ENCODE measurements at regions not wholly inside any gene's neighbourhood (a gene's known extent, or its start where the extent isn't known, plus 50 kb on each side); places are given as distances from the start of the nearest gene placed in this dataset.

DNA sequence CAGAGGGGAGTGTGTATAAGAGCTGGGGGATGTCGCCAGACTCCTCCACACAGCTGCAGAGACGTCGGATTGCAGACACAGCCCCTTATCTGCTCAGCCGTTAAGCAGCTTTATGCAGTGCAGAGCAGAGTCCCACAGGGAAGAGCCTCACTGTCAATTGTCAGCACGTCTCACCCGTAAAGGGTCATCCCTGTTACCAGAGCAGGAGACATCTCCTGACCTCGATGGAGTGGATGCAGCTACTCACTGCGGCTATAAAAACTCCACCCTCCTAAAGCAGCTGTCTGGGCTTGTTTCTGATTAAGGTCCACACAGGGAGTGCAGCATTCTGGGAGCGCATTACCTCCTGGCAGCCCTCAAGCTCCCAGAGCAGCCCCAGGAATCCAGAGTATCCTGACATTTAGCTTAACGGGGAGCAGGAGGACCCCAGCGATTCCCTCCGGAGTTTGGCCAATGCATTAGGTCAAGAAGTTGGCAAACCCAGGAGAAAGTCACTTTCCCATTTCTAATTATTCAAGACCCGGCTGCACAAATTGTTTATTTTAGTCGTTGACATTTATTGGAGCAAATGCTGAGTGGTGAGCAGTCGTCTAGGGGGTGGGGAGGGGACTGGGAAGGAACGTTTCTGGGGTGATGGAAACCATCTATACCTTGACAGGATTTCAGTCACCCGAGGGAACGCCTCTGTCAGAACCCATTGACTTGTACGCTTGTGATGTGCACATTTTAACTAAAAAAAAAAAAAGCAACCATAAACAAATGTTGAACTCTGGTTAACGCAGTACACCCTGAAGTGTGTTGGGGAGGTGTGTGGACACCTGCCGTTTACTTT is 100.0 kb upstream of the ZNF469 start:
- no peak for DNase-seq (ENCODE audit: extremely low read depth in 1 of 2, low read depth in 1 of 2)

DNA sequence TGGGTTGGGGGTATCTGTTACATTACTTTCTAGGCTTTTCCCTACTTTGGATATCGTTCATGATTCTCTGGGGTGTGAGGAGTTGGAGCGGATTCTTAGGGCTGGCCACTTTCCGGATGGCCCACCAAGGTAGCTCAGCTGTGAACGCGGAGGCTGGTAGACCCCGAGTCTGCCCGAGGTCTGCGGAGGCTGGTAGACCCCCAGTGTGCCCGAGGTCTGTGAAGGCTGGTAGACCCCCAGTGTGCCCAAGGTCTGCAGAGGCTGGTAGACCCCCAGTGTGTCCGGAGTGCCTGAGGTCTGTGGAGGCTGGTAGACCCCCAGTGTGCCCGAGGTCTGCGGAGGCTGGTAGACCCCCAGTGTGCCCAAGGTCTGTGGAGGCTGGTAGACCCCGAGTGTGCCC is 99.2 kb upstream of the ZNF469 start:
- no peak for DNase-seq (ENCODE audit: extremely low read depth in 1 of 2, low read depth in 1 of 2)

DNA sequence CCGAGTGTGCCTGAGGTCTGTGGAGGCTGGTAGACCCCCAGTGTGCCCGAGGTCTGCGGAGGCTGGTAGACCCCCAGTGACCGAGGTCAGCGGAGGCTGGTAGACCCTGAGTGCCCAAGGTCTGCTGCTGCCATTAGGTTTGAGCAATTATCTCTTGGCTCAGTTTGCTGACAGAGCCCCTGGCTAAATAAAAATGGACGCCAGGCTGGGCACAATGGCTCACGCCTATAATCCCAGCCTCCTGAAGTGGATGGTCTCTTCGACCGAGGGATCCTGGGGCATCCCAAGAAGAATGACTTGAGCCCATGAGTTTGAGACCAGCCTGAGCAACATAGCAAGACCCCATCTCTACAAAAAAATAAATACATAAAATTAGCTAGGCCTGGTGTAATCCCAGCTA is 98.7 kb upstream of the ZNF469 start:
- no peak for DNase-seq (ENCODE audit: extremely low read depth in 1 of 2, low read depth in 1 of 2)

DNA sequence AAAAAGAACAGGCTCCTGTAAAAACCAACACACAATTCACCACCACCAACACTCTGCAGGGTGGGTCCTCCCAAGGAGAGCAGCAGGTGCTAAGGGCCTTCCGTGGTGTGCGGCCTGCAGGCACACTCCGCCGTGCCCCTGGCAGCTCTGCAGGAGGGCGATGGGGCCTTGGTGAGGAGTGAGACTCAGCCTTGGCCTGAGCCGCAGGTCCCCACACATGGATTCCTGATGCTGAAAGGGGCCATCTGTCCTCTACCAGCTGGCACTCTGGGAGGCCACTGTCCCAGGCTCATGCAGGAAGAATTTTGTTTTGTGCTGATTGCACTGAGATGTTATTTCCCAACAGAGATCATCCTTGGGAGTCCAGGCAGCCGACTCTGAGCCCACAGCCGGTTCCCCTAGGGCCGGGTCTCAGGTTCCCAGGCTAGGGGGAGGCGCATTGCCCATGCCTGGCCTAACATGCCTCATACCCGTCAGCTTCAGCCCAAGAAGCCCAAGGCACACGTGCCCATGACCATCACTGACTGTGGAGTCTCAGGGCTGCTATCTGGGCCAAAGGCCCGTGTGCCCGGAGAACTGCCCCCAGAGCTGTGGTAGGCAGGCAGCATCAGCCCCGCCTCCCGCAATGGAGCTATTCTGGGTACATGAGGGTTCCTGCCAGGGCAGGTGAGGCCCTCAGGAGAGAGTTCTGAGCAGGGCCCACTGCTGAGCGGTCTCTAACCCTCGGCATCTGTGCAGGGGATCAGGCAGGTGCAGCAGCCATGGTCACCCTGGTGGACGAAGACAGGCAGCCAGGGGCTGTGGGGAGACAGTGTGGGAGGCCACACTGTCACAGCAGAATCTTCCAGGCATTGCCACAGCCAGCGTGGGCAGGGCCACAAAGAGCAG is 97.9 kb upstream of the ZNF469 start:
- DNase-seq (ENCODE audit: extremely low read depth in 1 of 2, low read depth in 1 of 2), result no peak

DNA sequence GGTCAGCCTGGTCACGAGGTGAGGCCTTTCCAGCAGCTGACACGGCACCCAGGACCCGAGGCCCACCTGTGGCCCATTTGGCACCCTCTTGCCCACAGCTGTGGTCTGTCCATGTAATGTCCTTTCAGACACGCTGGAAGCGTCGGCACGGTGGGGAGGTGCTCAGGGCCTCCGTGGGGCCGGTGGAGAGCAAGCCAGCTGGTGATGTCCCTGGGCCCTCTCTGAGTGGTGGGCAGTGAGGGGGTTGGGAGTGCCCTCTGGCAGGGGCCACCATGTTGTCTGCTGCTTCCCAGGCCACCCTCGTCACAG is 97.3 kb upstream of the ZNF469 start:
- no peak for DNase-seq (ENCODE audit: extremely low read depth in 1 of 2, low read depth in 1 of 2)

DNA sequence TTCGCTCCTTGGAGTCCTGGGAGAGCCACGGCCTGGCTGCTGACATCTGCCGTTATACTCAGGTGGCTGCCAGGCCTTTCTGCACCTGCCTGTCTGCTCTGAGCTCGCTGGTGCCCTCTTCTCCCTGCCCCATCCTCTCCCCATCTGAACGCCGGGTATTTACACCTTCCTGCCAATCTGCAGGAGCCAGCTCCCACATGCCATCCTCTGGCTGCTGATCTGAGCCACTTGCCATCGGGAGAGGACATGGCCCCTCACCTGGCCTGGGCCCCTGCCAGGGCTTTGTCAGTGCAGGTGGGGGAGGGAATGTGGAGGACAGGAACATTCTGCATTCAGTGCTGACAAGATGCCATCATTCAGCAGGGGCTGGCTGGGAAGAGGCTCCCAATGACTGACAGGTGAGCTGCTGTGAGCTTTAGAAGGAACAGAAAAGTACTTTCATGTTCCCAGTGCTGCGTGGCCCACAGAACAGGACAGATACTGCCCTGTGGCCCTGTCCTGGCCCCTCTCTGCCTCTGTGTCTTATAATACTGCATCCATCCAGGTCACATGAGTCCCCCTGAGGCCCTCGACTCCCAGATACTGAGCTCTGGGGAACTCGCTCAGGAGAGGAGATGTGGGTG is 96.3 kb upstream of the ZNF469 start:
- DNase-seq (ENCODE audit: extremely low read depth in 1 of 2, low read depth in 1 of 2), result no peak

DNA sequence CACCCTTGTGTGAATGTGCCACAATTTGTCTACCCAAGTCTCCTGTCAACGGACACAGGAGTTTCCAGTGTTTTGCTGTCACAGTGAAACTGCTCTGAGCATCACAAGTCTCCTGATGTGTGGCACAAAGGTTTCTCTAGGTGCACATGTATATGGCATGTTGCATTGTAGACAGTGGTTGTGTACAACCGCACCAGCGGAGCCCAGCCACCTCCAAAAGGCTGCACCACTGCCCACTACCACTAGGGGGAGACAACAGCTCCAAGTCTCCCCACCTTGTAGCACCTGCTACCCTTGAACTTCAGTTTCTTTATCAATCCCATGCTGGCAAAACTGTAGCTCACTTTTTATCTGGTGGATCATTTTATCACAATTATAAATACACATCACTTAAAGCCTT is 95.5 kb upstream of the ZNF469 start:
- DNase-seq (ENCODE audit: extremely low read depth in 1 of 2, low read depth in 1 of 2), result no peak

DNA sequence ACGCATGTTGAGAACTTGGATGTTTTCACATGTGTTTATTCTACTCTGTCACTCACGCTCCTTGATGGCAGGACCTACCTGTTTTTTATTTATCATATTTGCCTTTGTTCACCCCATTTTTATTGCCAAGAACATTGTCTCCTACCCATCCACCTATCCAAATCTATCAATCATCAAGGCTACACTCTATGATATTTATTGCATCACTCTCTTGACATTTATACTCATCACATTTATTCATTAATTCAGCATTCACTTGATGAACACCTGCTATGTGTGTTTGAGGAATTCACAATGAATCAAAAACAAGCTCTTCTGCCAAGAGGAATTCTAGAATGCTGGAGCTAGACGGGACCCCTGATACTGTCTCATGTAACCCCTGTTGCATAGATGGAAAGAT is 94.5 kb upstream of the ZNF469 start:
- DNase-seq (ENCODE audit: extremely low read depth in 1 of 2, low read depth in 1 of 2), result no peak

DNA sequence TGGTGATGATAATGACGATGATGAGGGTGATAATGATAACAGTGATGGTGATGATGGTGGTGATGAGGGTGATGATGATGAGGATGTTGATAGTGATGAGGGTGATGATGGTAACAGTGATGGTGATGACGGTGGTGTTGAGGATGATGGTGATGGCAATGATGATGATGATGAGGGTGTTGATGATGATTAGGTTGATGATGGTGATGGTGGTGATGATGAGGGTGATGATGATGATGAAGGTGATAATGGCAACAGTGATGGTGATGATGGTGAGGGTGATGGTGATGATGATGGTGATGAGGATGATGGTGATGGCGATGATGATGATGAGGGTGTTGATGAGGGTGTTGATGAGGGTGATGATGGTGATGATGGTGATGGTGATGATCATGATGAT is 93.8 kb upstream of the ZNF469 start:
- no peak for DNase-seq (ENCODE audit: extremely low read depth in 1 of 2, low read depth in 1 of 2)

DNA sequence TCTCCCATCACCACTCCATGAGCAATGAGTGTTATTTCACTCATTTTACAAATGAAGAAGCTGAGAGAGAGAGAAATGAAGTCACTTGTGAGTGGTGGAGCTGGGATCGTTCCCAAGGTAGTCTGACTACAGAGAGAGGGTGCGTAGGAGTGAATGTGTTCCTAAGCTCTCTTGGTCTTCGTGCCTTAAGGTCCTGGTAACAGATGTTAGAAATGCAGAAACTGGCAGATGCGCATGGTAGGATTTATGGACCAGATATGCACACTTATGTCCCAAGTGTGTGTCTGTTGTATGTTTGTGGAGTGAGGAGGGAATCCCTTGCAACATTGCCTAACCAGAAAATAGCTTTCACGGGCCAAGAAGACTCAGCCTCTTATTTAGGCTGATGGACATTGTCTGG is 93.2 kb upstream of the ZNF469 start:
- DNase-seq (ENCODE audit: extremely low read depth in 1 of 2, low read depth in 1 of 2), result no peak

DNA sequence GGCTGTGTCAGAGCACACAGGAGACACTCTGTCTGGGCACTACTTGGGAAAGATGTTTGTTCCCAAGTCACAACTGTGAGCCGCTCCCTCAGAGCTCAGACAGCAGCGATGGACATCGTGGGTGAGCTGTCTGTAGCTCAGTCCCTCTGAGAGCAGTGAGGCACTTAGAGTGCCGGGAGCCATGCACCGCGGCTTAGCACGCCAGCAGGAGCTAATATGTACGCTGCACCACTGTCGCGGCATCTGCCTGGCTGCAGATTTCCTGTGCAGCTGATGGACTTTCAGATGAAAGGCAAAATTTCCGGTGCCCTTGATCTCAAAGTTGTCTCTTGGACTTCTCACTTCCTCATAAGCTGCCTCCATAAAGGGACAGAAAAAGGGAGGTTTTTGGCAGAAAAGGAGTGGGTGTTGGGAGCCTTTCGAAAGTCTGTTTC is 92.8 kb upstream of the ZNF469 start:
- no peak for DNase-seq (ENCODE audit: extremely low read depth in 1 of 2, low read depth in 1 of 2)

DNA sequence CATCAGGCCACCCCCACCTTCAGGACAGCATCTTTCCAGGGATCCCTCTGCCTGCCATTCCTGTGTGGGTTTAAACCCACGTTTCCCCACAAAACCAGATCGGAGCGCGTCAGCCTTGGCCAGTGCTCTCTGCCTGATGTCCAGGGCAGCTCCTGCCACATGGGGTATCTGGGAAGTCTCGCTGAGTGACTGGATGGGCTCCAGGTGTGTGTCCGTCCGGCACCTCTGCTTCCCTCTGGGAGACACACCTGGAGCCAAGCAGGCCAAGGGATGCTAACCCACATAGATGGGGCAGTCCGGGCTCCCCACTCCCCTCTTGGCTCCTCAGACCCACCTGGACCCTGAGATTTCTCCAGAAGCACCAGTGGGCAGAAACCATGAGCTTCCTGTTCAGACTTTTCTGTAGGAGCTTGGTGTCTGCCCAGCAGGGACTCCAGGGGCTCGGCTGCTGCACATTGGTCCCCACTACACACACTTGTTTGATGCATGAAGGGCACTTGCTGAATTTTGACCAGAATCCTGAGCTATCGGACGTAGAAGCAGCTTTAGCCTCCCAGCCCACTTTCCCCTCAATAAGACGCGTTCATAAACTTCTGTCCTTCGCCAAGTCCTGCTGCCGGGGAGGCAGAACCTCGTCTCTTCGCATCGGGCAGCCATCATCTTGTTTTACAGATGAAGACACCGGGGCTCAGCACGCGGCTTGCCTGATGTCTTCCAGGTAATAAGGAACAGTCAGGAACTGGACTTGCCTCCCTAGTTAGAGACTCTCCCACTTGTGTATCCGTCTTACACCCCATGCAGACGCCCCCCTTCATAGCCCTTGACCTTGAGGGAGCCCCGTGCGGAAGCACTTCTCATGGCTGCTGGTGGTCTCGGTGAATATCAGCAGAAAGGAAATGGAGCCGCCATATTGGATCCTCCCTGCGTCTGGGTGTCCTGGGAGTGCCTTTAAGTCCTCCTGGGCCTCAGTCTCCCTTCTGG is 91.6 kb upstream of the ZNF469 start:
- DNase-seq (ENCODE audit: extremely low read depth in 1 of 2, low read depth in 1 of 2), result no peak

DNA sequence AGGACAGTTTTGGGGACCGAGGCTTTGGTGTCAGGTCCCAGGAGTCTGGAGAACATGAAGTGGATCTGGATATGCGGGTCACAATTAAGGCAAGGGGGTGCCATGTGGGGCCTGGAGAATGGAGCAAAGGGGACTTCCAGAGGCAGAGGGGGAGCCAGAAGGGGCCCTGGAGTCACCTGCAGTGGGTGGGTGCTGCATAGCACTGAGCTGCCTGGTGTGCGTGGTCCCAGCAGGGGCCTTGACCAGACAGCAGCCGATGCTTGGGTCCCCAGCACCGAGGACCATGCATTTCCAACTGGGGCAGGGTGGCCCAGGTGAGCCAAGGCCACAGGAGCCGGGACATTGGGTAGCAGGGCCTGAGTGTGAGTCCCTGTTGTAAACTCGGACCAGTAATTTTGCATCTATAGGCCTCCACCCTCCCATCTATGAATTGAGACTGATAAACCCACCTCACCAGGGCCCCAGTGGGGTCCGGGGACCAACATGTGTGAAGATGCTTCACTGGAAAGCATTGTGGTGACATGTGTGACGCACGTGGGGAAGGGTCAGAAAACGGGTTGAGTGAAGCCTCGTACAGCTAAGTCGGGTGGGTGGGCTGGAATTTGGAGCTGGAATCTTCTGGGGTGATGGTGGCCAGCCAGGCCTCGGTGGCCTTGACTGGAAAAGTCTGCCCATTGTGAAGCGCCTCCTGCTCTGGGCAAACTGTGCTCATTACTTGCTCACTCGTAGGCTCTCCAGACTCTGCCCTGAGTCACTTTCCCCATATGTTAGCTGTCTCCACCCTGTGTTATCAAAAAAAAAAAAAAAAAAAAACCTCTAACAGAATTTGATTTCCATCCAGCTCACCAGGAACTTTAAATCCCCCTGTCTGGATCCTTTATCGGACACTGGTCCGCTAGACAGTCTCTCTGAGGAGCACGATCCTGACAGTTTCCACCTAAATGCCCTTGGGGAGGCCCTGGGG is 90.5 kb upstream of the ZNF469 start:
- no peak for DNase-seq (ENCODE audit: extremely low read depth in 1 of 2, low read depth in 1 of 2)

DNA sequence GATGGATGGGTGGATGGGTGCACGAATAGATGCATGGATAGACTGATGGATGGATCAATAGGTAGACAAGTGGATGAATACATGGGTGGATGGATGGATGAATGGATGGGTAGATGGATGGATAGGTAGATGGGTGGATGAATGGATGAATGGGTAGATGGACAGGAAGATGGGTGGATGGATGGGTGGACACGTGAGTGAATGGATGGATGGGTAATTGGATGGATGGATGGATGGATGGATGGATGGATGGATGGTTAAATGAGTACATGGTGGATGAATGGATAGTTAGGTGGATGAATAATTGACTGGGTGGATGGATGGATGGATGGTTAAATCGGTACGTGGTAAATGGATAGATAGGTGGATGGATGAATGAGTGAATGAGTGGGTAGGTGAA is 89.7 kb upstream of the ZNF469 start:
- DNase-seq (ENCODE audit: extremely low read depth in 1 of 2, low read depth in 1 of 2), result no peak

DNA sequence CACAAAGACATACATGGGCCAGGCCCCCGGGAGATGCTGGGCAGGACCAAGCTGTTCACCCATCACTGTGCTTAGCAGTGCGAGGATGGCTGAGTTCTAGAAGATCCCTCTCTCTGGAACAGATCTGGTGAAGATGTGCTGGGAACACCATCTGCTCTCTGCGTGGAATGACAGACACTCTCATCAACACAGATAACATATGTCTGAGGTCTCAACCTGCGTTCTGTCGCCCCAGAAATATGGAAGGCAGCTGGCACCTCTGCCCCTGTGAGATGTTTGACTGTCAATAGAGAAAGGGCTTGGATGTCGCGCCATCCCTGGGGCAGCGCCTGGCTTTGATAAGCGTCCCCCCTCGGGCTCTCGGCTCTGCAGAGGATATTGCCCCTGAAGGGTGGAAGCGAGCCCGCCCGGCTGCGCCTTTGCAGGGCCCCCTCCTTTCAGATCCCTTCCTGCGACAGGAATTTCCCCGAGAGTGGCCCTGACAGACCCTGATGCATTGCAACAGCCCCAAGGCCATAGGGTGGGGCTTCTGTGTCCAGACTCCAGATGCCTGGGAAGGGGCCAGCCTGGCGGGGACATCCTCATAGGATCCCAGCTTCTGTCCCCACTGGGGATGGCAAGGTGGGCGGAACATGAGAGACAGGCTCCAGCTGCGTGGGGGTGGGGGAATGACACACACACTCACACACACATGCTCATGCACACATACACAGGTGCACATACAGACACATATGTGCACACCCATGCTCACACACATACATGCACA is 86.9 kb upstream of the ZNF469 start:
- no peak for DNase-seq (ENCODE audit: extremely low read depth in 1 of 2, low read depth in 1 of 2)

DNA sequence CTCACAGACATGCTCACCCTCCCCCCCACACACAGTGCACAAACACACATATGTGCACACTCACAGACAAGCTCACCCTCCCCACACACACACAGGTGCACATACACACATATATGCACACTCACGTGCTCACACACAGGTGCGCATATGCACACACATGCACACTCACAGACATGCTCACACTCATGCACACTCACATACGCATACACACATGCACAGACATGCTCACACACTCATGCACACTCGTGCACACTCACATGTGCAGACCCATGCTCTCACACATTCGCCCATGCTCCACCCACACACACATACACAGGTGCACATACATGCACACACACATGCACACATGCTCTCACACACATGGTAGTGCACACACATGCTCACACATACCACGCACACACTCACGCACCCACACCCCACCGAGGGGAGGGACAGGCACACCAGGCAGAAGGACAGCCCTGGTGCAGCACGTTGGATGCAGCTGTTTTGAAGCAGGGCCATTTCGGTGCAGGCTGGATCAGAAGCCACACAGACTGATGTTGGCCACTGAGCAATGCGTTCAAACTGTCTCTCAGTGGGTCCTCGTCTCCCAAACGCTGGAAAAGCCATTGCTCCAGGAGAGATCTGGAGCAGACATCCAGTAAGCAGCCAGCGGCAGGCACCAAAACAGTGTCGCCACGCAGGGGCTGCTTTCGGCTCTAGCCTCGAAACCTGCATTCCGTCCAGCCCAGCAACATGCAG is 86.2 kb upstream of the ZNF469 start:
- no peak for DNase-seq (ENCODE audit: extremely low read depth in 1 of 2, low read depth in 1 of 2)

DNA sequence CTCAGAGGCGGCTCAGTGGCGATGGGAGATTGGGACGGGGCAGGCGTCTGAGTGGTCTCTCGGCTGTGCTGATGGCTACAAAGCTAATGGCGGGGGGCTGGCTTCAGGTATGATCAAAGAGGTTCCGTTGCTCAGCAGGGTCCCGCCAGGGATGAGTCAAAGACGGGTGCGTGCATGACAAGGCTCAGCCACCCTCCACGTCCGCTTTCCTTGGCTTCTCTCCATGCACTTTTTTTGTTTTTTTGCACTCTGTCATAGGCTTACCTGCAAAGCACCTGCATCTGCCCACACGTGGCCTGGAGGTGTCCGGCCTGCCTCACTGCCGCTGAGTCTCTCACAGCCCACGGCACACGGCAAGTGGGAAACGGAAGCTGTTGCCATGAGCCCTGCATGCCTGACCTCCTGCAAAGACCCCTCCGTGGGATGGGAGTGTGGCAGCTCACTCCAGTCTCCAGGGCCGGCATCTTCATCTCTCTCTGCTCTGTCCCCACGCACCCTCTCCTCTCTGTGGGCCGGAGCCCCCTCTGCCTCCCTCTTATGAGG is 85.5 kb upstream of the ZNF469 start:
- no peak for DNase-seq (ENCODE audit: extremely low read depth in 1 of 2, low read depth in 1 of 2)

Data from stimulated activated CD8-positive, alpha-beta memory T cell treated with anti-CD3 and anti-CD28 coated beads, Interleukin-7, amount 100 ng/mL, for 48 hours (primary cell).